Endothelial cell of umbilical vein (primary cell): ENCODE measurements at regions not wholly inside any gene's neighbourhood (a gene's known extent, or its start where the extent isn't known, plus 50 kb on each side); places are given as distances from the start of the nearest gene placed in this dataset.
"Not testable (repeated sequence)": the region's sequence is repeated elsewhere in the genome, so short reads cannot be mapped to it uniquely, and the experiment has no call there.

Experiments used
- BruUV-seq: library from RNA; stranded (reverse); fragments of 400-500 nt; replicated peaks from 2 replicates; lab custom pipeline; 2021; lab: Mats Ljungman, UMichigan
- CTCF ChIA-PET: fragments of 300-600, 350-600 bp; sonication (Branson Sonifier 250); formaldehyde crosslinking; loops from one replicate; lab custom pipeline; 2021; ENCODE audit warnings: antibody characterized with exemption, inconsistent platforms; lab: Charles Lee
- POLR2A ChIA-PET: fragments of 300-600, 350-600 bp; sonication (Branson Sonifier 250); formaldehyde crosslinking; loops from one replicate; lab custom pipeline; 2021; ENCODE audit warnings: antibody characterized with exemption, inconsistent platforms; lab: Charles Lee
- DNase-seq: peaks from one replicate; pipeline ENCODE4 v3.0.0-alpha.2; 2011; ENCODE audit warnings: low read depth, low spot score
- FAIRE-seq: peaks from 2 replicates; lab custom pipeline; 2011; peaks lifted over from hg19 to GRCh38; lab: Jason Lieb, UNC
- H2AFZ ChIP-seq: 2 replicates; pipeline ENCODE4 v1.6.0; 2012; ENCODE audit warnings: low read depth, low read length, control low read depth, inconsistent platforms
- H3K27ac ChIP-seq: 2 replicates; pipeline ENCODE4 v1.5.1; 2011; ENCODE audit warnings: low read depth, mild to moderate bottlenecking, control low read depth, low read length, moderate library complexity; ENCODE audit not compliant: insufficient read depth
- H3K27me3 ChIP-seq, 2 experiments: 2 replicates each; pipeline versions ENCODE4 v1.6.0 to v1.6.1; 2011; ENCODE audit warnings: low read length in 2 of 2, mixed read lengths in 1 of 2; ENCODE audit not compliant: control insufficient read depth in 2 of 2, insufficient read depth in 2 of 2
- H3K36me3 ChIP-seq, 2 experiments: 2 replicates in 1 of 2; 3 replicates in 1 of 2; pipeline ENCODE4 v1.5.1; 2011; ENCODE audit warnings: low read length in 2 of 2, mild to moderate bottlenecking in 1 of 2, moderate library complexity in 1 of 2; ENCODE audit not compliant: control insufficient read depth in 2 of 2, insufficient read depth in 2 of 2; ENCODE audit errors: extremely low read depth in 1 of 2
- H3K4me1 ChIP-seq: 3 replicates; pipeline ENCODE4 v1.5.1; 2011; ENCODE audit warnings: mild to moderate bottlenecking, low read length; ENCODE audit not compliant: control insufficient read depth, insufficient read depth; ENCODE audit errors: extremely low read depth
- H3K4me2 ChIP-seq: 2 replicates; pipeline ENCODE4 v1.6.1; 2011; ENCODE audit warnings: low read length, control low read depth, mixed read lengths; ENCODE audit not compliant: insufficient read depth
- H3K4me3 ChIP-seq, 3 experiments: fragments of 200-600 bp in 1 of 3; sonication (generic), shearing (Covaris generic) in 1 of 3; replicated peaks in 1 of 3; 2 replicates each; pipeline ENCODE4 v1.5.1; 2011 to 2016; ENCODE audit warnings: control low read depth in 3 of 3, low read length in 3 of 3, mild to moderate bottlenecking in 2 of 3, inconsistent platforms in 1 of 3, low read depth in 1 of 3, moderate library complexity in 1 of 3; ENCODE audit not compliant: insufficient read depth in 1 of 3
- H3K79me2 ChIP-seq: 2 replicates; pipeline ENCODE4 v1.6.0; 2012; ENCODE audit warnings: low read length, inconsistent platforms; ENCODE audit not compliant: control insufficient read depth, insufficient read depth
- H3K9ac ChIP-seq: replicated peaks from 2 replicates; pipeline ENCODE3; 2011; ENCODE audit warnings: low read length, control low read depth; ENCODE audit not compliant: insufficient read depth; ENCODE audit errors: extremely low read depth
- H3K9me1 ChIP-seq: replicated peaks from 3 replicates; pipeline ENCODE4 v1.6.0; 2011; ENCODE audit warnings: mild to moderate bottlenecking, low read length; ENCODE audit not compliant: control insufficient read depth, insufficient read depth; ENCODE audit errors: extremely low read depth
- H3K9me3 ChIP-seq: replicated peaks from 2 replicates; pipeline ENCODE4 v1.5.1; 2012; ENCODE audit warnings: low read length, inconsistent platforms; ENCODE audit not compliant: control insufficient read depth, insufficient read depth
- H4K20me1 ChIP-seq: replicated peaks from 2 replicates; pipeline ENCODE3; 2011; ENCODE audit warnings: mild to moderate bottlenecking, low read length; ENCODE audit not compliant: control insufficient read depth, insufficient read depth; ENCODE audit errors: extremely low read depth
- FOS ChIP-seq: IDR thresholded peaks from 2 replicates; pipeline ENCODE4 v1.6.1; 2011; ENCODE audit warnings: mild to moderate bottlenecking, low read length, moderate library complexity, borderline replicate concordance; ENCODE audit not compliant: insufficient read depth
- POLR2A ChIP-seq: IDR thresholded peaks from 2 replicates; pipeline ENCODE4 v1.6.1; 2012; ENCODE audit warnings: low read depth, mild to moderate bottlenecking, control low read depth, low read length
- dilution Hi-C: fragments of 300-500 bp; cut with MboI; formaldehyde crosslinking; loops from one replicate; pipeline ENCODE4 v1.15.0; 2019; ENCODE audit warnings: low sequenced_read_pairs; ENCODE audit not compliant: extremely low pct_ligation_motif_present
- intact Hi-C: fragments of 100-400 bp; cut with micrococcal nuclease; formaldehyde crosslinking; loops from one replicate; pipeline ENCODE4 v1.10.0; 2022

DNA sequence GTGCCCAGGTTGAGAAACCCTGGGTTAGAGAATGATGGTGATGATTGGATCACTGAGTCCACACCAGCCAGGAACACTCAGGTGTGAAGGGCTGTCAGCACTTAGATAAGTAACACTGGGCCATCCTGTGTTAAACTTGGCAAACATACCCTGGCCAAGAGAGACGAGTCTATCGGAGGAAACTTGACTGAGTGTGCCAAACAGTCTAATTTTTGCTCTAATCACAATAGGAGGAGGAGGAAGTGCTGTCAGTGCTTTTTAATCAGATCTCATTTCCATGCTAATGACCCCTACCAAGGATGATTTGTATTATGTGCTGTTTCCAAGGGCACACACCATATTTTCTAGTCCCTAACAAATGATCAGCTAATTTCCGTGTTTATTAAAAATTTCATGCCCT is 63.8 kb upstream of the SEC11C start:
- H3K4me2 ChIP-seq: no peak overlapping the region
- no peaks in the 10 kb centered on the region for H3K36me3 ChIP-seq
- H3K9me1 ChIP-seq: no peaks in the 10 kb centered on the region
- POLR2A ChIA-PET: no interaction called here
- H3K27me3 ChIP-seq: peaks cover 7 to 12% of the 10 kb centered on the region in 2 experiments
- H2AFZ ChIP-seq: no peak overlapping the region
- H3K4me1 ChIP-seq: no peaks in the 10 kb centered on the region
- no peak for FAIRE-seq
- intact Hi-C loops (no loop called here), dilution Hi-C loops (no loop called here)
- CTCF ChIA-PET: interaction anchor here (0.7 to 2.5 kb wide), 5 partner anchors 9 to 397 kb away, joined by 4 to 10 read pairs (median 6); no protein-coding TSS in a partner anchor
- H3K9ac ChIP-seq: no peak overlapping the region
- no peaks in the 10 kb centered on the region for H4K20me1 ChIP-seq
- no TSS peak for BruUV-seq
- no peaks in the 10 kb centered on the region for H3K79me2 ChIP-seq
- TF ChIP-seq FOS: no peak
- H3K4me3 ChIP-seq: no peak overlapping the region
- no peak overlapping the region for H3K27ac ChIP-seq
- H3K9me3 ChIP-seq: no peaks in the 10 kb centered on the region
- DNase-seq: peak; percentile 31

DNA sequence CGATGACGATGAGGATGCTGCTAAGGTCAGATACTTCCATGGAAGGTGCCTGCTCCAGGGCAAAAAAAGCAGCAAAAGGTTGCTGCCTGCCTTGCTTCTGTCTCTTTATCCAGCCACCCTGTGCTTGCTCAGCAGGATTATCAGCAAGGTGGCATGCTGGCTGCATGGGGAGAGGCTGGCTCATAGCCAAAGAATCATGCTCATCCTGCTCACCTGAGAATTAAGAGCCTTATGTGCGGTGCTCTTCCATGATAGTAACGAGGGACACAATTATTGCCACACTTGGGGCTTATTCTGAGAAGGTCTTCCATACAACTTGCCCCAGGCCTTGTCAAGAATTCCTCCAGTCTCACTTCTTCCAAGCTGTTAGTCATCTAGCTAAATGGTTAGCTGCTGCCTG is 60.4 kb upstream of the SEC11C start:
- intact Hi-C loops (no loop called here), dilution Hi-C loops (no loop called here)
- Histone ChIP-seq H3K9ac (no peak overlapping the region), H3K36me3 (no peaks in the 10 kb centered on the region), H2AFZ (no peak overlapping the region), H3K9me1 (no peaks in the 10 kb centered on the region), H3K4me1 (no peaks in the 10 kb centered on the region), H4K20me1 (no peaks in the 10 kb centered on the region), H3K27me3 (peaks cover 9 to 12% of the 10 kb centered on the region in 2 experiments), H3K4me3 (no peak overlapping the region), H3K9me3 (no peaks in the 10 kb centered on the region), H3K4me2 (no peak overlapping the region), H3K79me2 (no peaks in the 10 kb centered on the region), H3K27ac (no peak overlapping the region)
- TF ChIP-seq POLR2A: no peak
- CTCF ChIA-PET: interaction anchor here (1.4 to 7.7 kb wide), 2 partner anchors 8 to 316 kb away, joined by 5 to 86 read pairs; no protein-coding TSS in a partner anchor
- POLR2A ChIA-PET: no interaction called here
- no peak for FAIRE-seq
- BruUV-seq: no TSS peak
- DNase-seq: no peak

DNA sequence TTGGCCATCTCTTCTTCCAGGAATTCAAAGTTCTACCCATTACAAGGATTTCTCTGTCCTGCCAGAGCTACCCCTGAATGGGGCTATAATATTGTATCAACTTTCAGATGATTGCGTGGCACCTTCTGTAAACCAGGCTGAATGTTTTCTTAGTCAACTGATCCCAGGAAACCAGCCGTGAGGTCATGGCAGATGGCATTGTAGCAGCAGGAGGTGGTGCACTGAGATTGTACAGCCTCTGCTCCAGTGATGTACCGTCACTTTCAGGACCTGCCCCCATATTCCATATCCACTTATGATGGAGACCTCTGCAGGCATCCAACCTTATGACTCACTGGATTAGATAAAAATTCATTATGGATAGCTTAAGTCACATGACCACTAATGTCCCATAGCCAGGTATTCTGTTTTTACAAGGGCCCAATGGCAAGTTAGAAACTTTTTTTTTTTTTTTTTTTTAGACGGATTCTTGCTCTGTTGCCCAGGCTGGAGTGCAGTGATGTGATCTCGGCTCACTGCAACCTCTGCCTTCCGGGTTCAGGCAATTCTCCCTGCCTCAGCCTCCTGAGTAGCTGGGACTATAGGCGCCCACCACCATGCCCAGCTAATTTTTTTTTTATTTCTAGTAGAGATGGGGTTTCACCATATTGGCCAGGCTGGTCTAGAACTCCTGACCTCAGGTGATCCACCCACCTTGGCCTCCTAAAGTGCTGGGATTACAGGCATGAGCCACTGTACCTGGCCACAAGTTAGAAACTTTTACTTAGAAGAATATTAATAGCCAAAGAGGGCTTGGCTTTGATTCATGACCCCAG is 59.8 kb upstream of the SEC11C start:
- H3K4me3 ChIP-seq, H3K4me1 ChIP-seq, POLR2A ChIA-PET, FAIRE-seq, DNase-seq, H3K9me3 ChIP-seq, dilution Hi-C loops, H3K36me3 ChIP-seq, H2AFZ ChIP-seq, H3K27me3 ChIP-seq, H3K9ac ChIP-seq, H3K27ac ChIP-seq, BruUV-seq, H3K79me2 ChIP-seq, H3K9me1 ChIP-seq, H3K4me2 ChIP-seq, H4K20me1 ChIP-seq, intact Hi-C loops: not testable (repeated sequence)
- CTCF ChIA-PET: interaction anchor here (0.7 to 7.7 kb wide), 4 partner anchors 9 to 316 kb away, joined by 5 to 86 read pairs (median 6); no protein-coding TSS in a partner anchor
